ENCODE measurements at regions not wholly inside any gene's neighbourhood (a gene's known extent, or its start where the extent isn't known, plus 50 kb on each side); places are given as distances from the start of the nearest gene placed in this dataset.

- TF ChIP-seq CTCF (IDR thresholded peaks at IDR 0.05; ENCODE audit: insufficient read depth, low read length): no peak
- TF ChIP-seq SPI1 (IDR thresholded peaks at IDR 0.05; ENCODE audit: borderline replicate concordance, low read depth): no peak
- no peak for TF ChIP-seq POLR2AphosphoS5 (IDR thresholded peaks at IDR 0.05; ENCODE audit: low read depth)
- TF ChIP-seq GABPA (IDR thresholded peaks at IDR 0.05; ENCODE audit: low read depth): no peak
Observed at GRCh38 chr2:78585871-78586270, 439.6 kb upstream of the REG3G start.
